ENCODE measurements at regions not wholly inside any gene's neighbourhood (a gene's known extent, or its start where the extent isn't known, plus 50 kb on each side); places are given as distances from the start of the nearest gene placed in this dataset.
"Not testable (repeated sequence)": the region's sequence is repeated elsewhere in the genome, so short reads cannot be mapped to it uniquely, and the experiment has no call there.

- DNase-seq = no peak
Observed at GRCh38 chr6:154923199-154923869, 71.8 kb upstream of the TIAM2 start.

GRCh38 chr6:154925130-154925529, 70.0 kb upstream of the TIAM2 start:
- DNase-seq = no peak

- DNase-seq = no peak
Observed at GRCh38 chr6:154926366-154926765, 68.7 kb upstream of the TIAM2 start.

- peak; percentile 50 to 55 for DNase-seq
Observed at GRCh38 chr6:154928325-154928922, 66.7 kb upstream of the TIAM2 start.

GRCh38 chr6:154930451-154930851, 64.7 kb upstream of the TIAM2 start:
- no peak for DNase-seq

- no peak for DNase-seq
Observed at GRCh38 chr6:154931711-154932424, 63.2 kb upstream of the TIAM2 start.

GRCh38 chr6:154932515-154933027, 62.5 kb upstream of the TIAM2 start:
- DNase-seq = no peak

- DNase-seq = no peak
Observed at GRCh38 chr6:154933181-154933827, 61.8 kb upstream of the TIAM2 start.

GRCh38 chr6:154937306-154938220, 57.6 kb upstream of the TIAM2 start:
- DNase-seq = no peak

- DNase-seq = no peak
Observed at GRCh38 chr6:154938221-154938580, 56.9 kb upstream of the TIAM2 start.

- not testable (repeated sequence) for DNase-seq
Observed at GRCh38 chr6:154938727-154939285, 56.3 kb upstream of the TIAM2 start.

GRCh38 chr6:154942770-154943169, 52.3 kb upstream of the TIAM2 start:
- DNase-seq = no peak

GRCh38 chr6:154945271-154945890, 49.7 kb upstream of the TIAM2 start:
- DNase-seq = no peak
